Activated CD4-positive, alpha-beta memory T cell treated with anti-CD3 and anti-CD28 coated beads, Interleukin-2, amount 10 ng/mL, durations not matched to agents 7 days and 5 days (primary cell): ENCODE measurements at regions not wholly inside any gene's neighbourhood (a gene's known extent, or its start where the extent isn't known, plus 50 kb on each side); places are given as distances from the start of the nearest gene placed in this dataset.

Experiments
- CTCF ChIA-PET: fragments of 350-600 bp; sonication (Branson Sonifier 250); formaldehyde crosslinking; loops from one replicate; lab custom pipeline; 2021; ENCODE audit warnings: antibody characterized with exemption, inconsistent platforms; lab: Charles Lee
- POLR2A ChIA-PET: fragments of 350-600 bp; sonication (Branson Sonifier 250); formaldehyde crosslinking; loops from one replicate; lab custom pipeline; 2021; ENCODE audit warnings: antibody characterized with exemption; lab: Charles Lee
- DNase-seq: peaks from one replicate; pipeline ENCODE4 v3.0.0-alpha.2; 2020
- H3K27ac Mint-ChIP-seq: one replicate; pipeline ENCODE4 v1.8.0; 2021; ENCODE audit warnings: mild to moderate bottlenecking, mixed read lengths
- H3K27me3 Mint-ChIP-seq: one replicate; pipeline ENCODE4 v1.8.0; 2021; ENCODE audit warnings: mixed read lengths
- H3K36me3 Mint-ChIP-seq: one replicate; pipeline ENCODE4 v1.8.0; 2021; ENCODE audit warnings: low read depth, mixed read lengths
- H3K4me1 Mint-ChIP-seq: one replicate; pipeline ENCODE4 v1.8.0; 2021; ENCODE audit warnings: mixed read lengths
- H3K4me3 Mint-ChIP-seq: one replicate; pipeline ENCODE4 v1.8.0; 2021; ENCODE audit warnings: mild to moderate bottlenecking, mixed read lengths
- H3K9me3 Mint-ChIP-seq: one replicate; pipeline ENCODE4 v1.8.0; 2021; ENCODE audit warnings: mixed read lengths

DNA sequence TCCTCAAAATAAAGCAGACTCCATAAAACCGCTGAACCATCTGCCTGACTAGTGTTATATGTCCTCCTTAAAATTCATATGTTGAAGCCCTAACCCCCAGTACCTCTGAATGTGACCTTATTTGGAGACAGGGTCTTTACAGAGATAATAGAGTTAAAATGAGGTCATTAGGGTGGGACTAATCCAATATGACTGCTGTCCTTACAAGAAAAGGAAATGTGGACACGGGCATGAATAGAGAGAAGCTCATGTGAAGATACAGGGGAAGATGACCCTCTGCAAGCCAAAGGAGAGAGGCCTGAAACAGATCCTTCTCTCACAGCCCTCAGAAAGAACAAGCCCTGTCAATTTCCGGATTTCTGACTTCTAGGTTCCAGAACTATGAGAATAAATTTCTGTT is 82.0 kb upstream of the KLHL13 start:
- no peak for DNase-seq
- Mint-ChIP-seq H3K4me1 (no peaks in the 10 kb centered on the region), H3K27ac (no peak overlapping the region), H3K4me3 (no peak overlapping the region), H3K36me3 (no peaks in the 10 kb centered on the region), H3K9me3 (no peaks in the 10 kb centered on the region), H3K27me3 (no peaks in the 10 kb centered on the region)
- CTCF ChIA-PET: no interaction called here
- POLR2A ChIA-PET: no interaction called here

DNA sequence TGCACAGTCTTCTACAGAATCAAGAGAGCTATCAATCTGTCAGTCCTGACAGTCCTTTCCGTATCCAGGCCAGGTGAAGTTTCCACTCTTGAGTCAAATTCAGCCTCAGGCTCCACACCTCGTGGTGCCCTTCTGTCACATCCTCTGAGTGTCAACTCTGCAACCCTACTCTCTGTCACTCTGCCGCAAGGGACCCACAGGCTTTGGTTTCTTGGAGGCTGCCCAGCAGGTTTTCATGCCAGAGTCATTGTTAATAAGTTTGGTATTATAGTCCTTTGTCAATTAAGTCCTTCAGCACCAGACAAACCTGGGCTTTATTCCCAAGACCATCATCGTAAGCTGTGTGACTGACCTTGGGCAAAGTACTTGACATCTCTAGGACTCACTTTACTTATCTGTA is 83.4 kb upstream of the KLHL13 start:
- Mint-ChIP-seq H3K27me3 (no peaks in the 10 kb centered on the region), H3K27ac (no peak overlapping the region), H3K4me1 (no peaks in the 10 kb centered on the region), H3K4me3 (no peak overlapping the region), H3K36me3 (no peaks in the 10 kb centered on the region), H3K9me3 (no peaks in the 10 kb centered on the region)
- ChIA-PET POLR2A (no interaction called here), CTCF (interaction anchor here (0.5 kb wide), 1 partner anchor 222 kb away, joined by 3 read pairs; no protein-coding TSS in a partner anchor)
- no peak for DNase-seq

DNA sequence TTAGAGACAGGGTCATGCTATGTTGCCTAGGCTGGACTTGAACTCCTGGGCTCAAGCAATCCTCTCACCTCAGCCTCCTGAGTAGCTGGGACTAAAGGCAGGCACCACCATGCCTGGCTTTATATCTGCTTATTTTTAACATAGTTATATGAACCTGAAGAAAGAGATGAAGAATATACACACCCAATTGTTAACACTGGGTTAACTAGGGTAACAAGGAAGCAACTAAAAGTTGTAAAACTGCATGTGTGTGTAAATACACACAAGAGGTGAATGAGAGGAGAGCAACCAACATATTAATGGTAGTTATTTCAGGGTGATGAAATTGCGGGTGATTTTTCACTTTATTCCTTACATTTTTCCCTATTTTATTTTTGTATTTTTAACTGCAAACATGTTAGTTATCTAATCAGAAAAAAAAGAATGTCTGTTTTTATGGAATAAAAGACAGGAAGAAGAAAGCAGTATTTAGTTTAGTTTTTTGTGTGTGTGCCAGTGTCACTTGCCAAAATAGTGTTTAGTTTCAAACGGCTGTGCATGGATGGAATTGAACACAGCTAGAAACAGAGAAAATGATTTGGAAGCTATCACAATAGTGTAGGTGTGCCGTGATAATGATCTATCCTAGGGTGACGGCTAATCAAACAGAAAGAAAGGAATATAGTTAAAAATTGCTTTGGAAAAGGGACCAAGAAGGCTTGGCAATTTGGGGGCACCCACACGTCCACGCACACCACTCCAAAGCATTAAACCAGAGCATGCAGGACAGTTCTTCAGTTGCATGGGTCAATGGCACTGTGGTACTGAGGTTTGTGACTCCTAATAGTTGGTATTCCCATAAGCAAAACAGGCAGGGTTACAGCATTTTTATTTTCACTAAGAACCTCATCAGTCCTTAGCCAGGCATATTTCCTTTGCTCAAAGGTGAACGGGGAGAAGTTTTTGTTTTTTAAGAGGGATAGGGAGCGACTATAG is 89.1 kb upstream of the KLHL13 start:
- H3K27ac Mint-ChIP-seq: no peak overlapping the region
- H3K4me1 Mint-ChIP-seq: no peaks in the 10 kb centered on the region
- ChIA-PET CTCF (no interaction called here), POLR2A (no interaction called here)
- H3K27me3 Mint-ChIP-seq: peaks cover 2% of the 10 kb centered on the region
- no peak overlapping the region for H3K4me3 Mint-ChIP-seq
- DNase-seq: no peak
- H3K9me3 Mint-ChIP-seq: no peaks in the 10 kb centered on the region
- no peaks in the 10 kb centered on the region for H3K36me3 Mint-ChIP-seq

DNA sequence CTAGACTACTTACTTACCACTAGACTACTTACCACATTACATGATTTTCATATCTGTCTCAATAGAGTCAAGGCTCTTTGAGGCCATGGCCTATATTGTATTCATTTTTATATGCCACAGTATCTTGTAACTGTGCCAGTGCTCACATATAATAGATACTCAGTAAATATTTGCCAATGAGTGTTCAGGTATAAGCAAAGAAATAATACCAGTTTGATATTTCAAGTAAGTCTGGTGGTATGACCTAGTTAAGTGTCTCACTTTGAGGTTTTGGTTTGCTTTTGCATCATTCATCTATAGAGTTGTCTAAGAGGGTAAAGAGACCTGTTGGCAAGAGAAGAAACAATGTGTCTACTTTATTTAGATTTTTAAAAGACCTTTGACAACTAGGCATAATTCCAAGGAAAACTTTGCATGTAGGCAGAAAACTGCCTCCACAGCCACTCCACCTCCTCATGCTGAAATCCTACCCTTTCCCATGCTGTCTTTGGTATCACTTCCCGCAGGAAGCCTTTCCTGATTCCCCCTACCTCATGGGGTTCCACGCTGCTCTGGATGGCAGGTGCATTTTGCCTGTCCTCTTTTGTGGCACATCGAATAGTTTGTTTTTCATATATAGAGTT is 91.3 kb upstream of the KLHL13 start:
- no peaks in the 10 kb centered on the region for H3K9me3 Mint-ChIP-seq
- CTCF ChIA-PET: no interaction called here
- H3K36me3 Mint-ChIP-seq: no peaks in the 10 kb centered on the region
- H3K27ac Mint-ChIP-seq: no peak overlapping the region
- H3K27me3 Mint-ChIP-seq: peaks cover 2% of the 10 kb centered on the region
- no peak overlapping the region for H3K4me3 Mint-ChIP-seq
- no peak for DNase-seq
- H3K4me1 Mint-ChIP-seq: peaks cover 3% of the 10 kb centered on the region
- POLR2A ChIA-PET: no interaction called here

DNA sequence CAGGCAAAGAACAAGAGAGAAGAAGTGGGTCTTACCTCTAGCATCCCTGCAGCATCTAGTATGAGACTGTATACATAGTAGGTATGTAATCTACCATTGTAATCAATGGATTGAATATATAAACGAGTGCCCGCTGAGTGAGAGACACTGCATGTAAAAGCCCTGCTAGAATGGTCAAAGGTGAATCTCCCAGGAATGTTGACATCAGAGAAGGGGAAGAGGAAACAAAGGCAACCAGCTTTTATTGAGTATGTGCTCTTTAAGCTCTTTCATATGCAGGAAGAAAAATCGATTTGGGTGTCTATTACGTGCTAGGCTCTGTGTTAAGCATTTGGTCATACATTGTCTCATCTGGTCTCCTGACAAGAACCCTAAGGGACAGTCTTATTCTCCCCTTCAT is 91.9 kb upstream of the KLHL13 start:
- H3K4me1 Mint-ChIP-seq: peaks cover 3% of the 10 kb centered on the region
- ChIA-PET CTCF (no interaction called here), POLR2A (no interaction called here)

DNA sequence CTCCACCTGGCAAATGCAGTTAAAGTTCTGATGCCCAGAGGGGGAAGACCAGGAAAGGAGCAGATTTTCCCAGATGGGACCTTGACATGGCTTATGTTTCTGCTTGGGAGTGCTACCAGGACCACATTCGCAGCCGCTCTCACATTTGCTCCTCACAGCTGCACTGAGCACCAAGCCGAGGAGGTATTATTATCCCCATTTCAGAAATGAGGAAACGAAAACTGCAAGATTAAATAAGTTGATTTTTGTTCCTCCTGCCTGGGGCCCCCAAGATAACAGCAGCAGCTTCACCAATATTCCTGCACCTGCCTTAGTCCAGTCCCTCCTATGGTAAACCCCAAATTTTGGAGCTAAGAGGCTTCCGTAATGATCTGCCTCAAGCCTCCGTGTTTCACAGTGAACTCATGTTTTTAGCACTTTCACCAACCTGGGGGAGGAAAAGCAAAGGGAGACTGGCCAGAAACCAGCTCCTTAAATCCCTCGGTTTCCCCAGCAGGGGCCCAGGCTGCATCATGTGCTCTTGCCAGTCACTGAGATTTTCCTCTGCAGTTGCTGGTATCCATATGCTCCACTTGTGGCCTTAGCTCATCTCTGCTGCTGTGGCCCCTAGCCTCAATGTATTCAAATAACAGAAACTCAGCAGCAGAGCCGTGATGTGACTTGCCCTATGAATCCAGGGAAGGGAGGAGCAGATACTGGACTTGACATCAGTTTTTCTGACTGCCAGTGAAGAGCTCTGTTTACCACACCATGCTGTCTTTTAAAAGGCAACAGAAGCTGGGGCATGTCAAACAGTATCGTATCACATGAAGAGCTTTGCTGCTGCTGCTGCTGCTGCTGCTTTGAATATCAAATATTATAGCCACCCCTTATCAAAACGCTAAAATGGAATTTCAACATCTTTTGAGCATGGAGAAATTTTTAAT is 95.5 kb upstream of the KLHL13 start:
- Mint-ChIP-seq H3K4me1 (peaks cover 3% of the 10 kb centered on the region), H3K27me3 (peaks cover 2% of the 10 kb centered on the region), H3K27ac (no peak overlapping the region), H3K9me3 (no peaks in the 10 kb centered on the region), H3K36me3 (no peaks in the 10 kb centered on the region), H3K4me3 (no peak overlapping the region)
- ChIA-PET POLR2A (no interaction called here), CTCF (interaction anchor here (0.7 kb wide), 1 partner anchor 42 kb away, joined by 3 read pairs; no protein-coding TSS in a partner anchor)
- no peak for DNase-seq

More for the DNA sequence above, 91.9 kb upstream of the KLHL13 start:
- no peaks in the 10 kb centered on the region for H3K9me3 Mint-ChIP-seq
- DNase-seq: no peak
- H3K36me3 Mint-ChIP-seq: no peaks in the 10 kb centered on the region
- H3K27me3 Mint-ChIP-seq: peaks cover 2% of the 10 kb centered on the region
- H3K4me3 Mint-ChIP-seq: no peak overlapping the region
- no peak overlapping the region for H3K27ac Mint-ChIP-seq

DNA sequence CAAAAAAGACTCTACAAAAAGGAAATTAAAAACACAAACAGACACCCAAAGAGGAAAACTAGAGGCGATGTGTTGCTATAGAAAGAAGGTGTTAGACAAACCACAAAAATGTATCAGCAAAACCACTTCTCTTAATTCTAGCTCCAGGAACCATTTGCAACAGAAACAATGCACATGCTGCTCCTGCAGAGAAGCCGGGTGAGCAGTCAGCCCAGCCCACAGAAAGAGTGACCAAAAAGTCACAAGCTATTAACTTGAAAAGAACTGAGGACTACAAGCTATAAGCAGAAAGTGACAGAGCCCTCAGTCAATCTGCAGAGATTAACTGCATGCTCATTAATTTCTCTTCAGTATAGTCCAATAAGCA is 96.2 kb upstream of the KLHL13 start:
- Mint-ChIP-seq H3K4me1 (peaks cover 3% of the 10 kb centered on the region), H3K27me3 (no peaks in the 10 kb centered on the region), H3K4me3 (no peak overlapping the region), H3K36me3 (no peaks in the 10 kb centered on the region), H3K27ac (no peak overlapping the region), H3K9me3 (no peaks in the 10 kb centered on the region)
- ChIA-PET POLR2A (no interaction called here), CTCF (interaction anchor here (0.7 kb wide), 1 partner anchor 42 kb away, joined by 3 read pairs; no protein-coding TSS in a partner anchor)
- DNase-seq: no peak

DNA sequence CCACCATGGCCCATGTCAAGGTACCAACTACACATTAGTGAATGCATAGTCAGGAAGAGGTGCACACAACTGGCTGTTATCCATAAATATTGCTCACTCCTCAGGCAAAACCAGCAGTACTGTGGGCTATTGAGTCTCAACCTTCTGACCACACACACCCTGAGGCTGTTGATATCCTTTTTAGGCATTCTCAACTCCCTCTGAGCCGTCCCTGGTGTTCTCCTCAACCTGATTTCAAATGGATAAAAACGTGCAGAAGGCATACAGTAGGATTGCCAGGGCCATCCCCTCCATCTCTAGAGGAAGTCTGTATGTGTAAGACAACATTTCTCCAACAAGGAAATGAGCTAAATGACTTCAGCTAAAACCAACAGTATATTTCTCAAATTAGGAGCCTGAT is 98.7 kb upstream of the KLHL13 start:
- no peaks in the 10 kb centered on the region for H3K9me3 Mint-ChIP-seq
- H3K27me3 Mint-ChIP-seq: no peaks in the 10 kb centered on the region
- ChIA-PET CTCF (no interaction called here), POLR2A (no interaction called here)
- H3K4me3 Mint-ChIP-seq: no peak overlapping the region
- no peaks in the 10 kb centered on the region for H3K36me3 Mint-ChIP-seq
- no peak for DNase-seq
- peaks cover 3% of the 10 kb centered on the region for H3K4me1 Mint-ChIP-seq
- no peak overlapping the region for H3K27ac Mint-ChIP-seq

DNA sequence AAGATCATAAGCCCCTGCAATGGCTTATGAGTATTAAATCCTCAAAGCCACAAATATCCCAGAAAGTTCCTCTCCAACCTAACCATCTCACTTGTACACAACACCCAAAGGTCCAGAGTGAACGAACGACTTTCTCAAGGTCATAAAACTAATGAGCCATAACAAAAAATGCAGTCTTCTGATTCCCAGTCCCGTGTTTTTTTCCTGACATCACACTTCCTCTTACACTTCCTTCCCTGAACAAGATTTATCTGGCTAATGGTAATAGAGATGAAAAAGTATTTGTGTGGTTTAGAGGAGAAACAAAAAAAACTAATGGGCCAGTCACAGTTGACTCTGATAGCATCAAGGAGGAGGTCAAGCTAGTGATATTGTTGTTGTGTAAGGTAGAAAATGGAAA is 99.5 kb upstream of the KLHL13 start:
- no peak for DNase-seq
- CTCF ChIA-PET: no interaction called here
- no peaks in the 10 kb centered on the region for H3K9me3 Mint-ChIP-seq
- POLR2A ChIA-PET: no interaction called here
- no peaks in the 10 kb centered on the region for H3K36me3 Mint-ChIP-seq
- no peak overlapping the region for H3K27ac Mint-ChIP-seq
- H3K27me3 Mint-ChIP-seq: no peaks in the 10 kb centered on the region
- H3K4me1 Mint-ChIP-seq: peaks cover 3% of the 10 kb centered on the region
- H3K4me3 Mint-ChIP-seq: no peak overlapping the region

DNA sequence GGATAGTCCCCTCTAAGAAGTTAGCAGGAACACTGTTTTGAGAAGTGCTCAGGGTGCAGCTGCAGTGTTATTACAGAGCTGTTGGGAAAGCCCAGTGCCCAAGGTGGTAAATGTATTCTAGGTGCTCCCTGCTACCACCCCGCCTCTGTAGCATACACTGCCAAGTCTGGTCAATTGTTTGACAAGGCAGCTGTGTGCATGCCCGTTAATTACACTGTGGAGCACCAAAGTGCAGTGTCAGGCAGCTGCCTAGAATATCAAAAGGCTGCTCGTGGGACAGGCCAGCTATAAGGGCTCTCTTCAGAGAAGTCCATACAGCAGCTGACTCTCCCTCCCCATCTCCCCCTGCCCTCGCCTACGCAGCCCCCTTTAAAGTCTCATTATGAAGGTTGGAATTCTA is 99.9 kb upstream of the KLHL13 start:
- H3K36me3 Mint-ChIP-seq: no peaks in the 10 kb centered on the region
- no peak overlapping the region for H3K27ac Mint-ChIP-seq
- ChIA-PET POLR2A (no interaction called here), CTCF (no interaction called here)
- no peak for DNase-seq
- no peaks in the 10 kb centered on the region for H3K27me3 Mint-ChIP-seq
- no peaks in the 10 kb centered on the region for H3K9me3 Mint-ChIP-seq
- H3K4me3 Mint-ChIP-seq: no peak overlapping the region
- peaks cover 3% of the 10 kb centered on the region for H3K4me1 Mint-ChIP-seq

DNA sequence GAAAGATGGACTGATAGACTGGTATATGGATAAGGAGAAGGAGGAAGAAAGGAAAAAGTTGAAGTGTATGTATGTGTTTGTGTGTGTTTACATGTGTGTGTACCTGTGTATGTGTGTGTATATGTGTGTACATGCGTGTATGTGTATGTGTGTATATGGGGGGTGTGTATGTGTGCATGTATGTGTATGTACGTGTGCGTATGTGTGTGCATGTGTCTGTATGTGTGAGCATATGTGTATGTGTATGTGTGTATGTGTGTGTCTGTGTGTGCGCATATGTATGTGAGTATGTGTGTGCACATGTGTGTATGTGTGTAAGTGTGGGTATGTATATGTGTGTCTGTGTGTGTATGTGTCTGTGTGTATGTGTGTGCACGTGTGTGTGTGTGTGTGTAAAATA is 101.5 kb upstream of the KLHL13 start:
- ChIA-PET CTCF (interaction anchor here (0.7 kb wide), 1 partner anchor 38 kb away, joined by 3 read pairs; no protein-coding TSS in a partner anchor), POLR2A (no interaction called here)
- no peaks in the 10 kb centered on the region for H3K9me3 Mint-ChIP-seq
- no peaks in the 10 kb centered on the region for H3K27me3 Mint-ChIP-seq
- H3K4me3 Mint-ChIP-seq: no peak overlapping the region
- no peaks in the 10 kb centered on the region for H3K36me3 Mint-ChIP-seq
- no peak overlapping the region for H3K27ac Mint-ChIP-seq
- H3K4me1 Mint-ChIP-seq: no peaks in the 10 kb centered on the region
- DNase-seq: no peak

DNA sequence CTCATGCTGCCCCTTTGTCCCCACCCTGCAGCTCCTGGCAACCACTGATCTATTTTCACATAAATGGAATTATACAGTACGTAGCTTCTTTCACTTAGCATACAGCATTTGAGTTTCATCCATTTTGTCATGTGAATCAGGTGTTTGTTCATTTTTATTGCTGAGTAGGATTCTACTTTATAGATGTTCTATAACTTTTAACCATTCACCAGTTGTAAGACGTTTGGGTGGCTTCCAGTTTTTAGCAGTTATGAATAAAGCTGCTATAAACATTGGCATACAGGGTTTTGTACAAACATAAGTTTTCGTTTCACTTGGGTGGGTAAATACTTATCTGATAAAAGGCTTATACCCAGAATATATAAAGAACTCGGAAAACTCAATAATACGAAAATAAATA is 102.3 kb upstream of the KLHL13 start:
- Mint-ChIP-seq H3K4me1 (no peaks in the 10 kb centered on the region), H3K27ac (no peak overlapping the region), H3K4me3 (no peak overlapping the region), H3K27me3 (no peaks in the 10 kb centered on the region), H3K36me3 (no peaks in the 10 kb centered on the region), H3K9me3 (no peaks in the 10 kb centered on the region)
- ChIA-PET POLR2A (no interaction called here), CTCF (interaction anchor here (0.7 kb wide), 1 partner anchor 37 kb away, joined by 3 read pairs; no protein-coding TSS in a partner anchor)
- no peak for DNase-seq

DNA sequence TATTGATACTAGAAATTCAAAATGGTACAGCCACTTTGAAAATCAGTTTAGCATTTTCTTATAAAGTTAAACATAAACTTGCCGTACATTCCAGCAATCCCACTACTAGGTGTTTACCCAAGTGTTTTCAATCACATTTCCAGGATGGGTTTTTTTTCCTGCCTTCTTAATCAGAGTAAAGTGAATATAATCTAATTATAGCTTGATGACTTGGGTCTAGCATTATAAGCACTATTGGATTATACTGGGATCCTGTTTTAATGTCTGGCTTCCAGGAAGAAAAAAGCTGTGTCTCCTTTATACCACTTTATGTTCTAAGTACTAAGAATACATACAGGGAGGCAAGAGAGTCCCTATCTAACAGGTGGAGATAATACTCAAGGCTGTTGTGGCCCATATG is 103.3 kb upstream of the KLHL13 start:
- Mint-ChIP-seq H3K27ac (no peak overlapping the region), H3K4me3 (no peak overlapping the region), H3K36me3 (no peaks in the 10 kb centered on the region), H3K27me3 (peaks cover 2% of the 10 kb centered on the region), H3K9me3 (no peaks in the 10 kb centered on the region), H3K4me1 (no peaks in the 10 kb centered on the region)
- CTCF ChIA-PET: no interaction called here
- POLR2A ChIA-PET: no interaction called here
- DNase-seq: no peak
